Lung (tissue), 11 donors: ENCODE measurements at regions not wholly inside any gene's neighbourhood (a gene's known extent, or its start where the extent isn't known, plus 50 kb on each side); places are given as distances from the start of the nearest gene placed in this dataset.

Experiments used
- ATAC-seq: fragments of 200-7000 bp; cut with Tn5 transposase; one replicate; pipeline ENCODE4 v1.9.1; 2020; ENCODE audit warnings: moderate number of reproducible peaks; ENCODE audit not compliant: insufficient read depth, low FRiP score
- DNase-seq, 3 donors: peaks; one replicate each; pipeline ENCODE4 v3.0.0-alpha.2; 2013 to 2017
- H3K27ac ChIP-seq, 2 donors: one replicate each; pipeline ENCODE4 v1.5.1; 2013; ENCODE audit warnings: mild to moderate bottlenecking in 2 of 2, moderate library complexity in 2 of 2, control low read depth in 1 of 2, inconsistent platforms in 1 of 2, low read depth in 1 of 2, low read length in 1 of 2
- H3K27me3 ChIP-seq, 3 donors: one replicate each; pipeline ENCODE4 v1.5.1; 2013; ENCODE audit warnings: low read length in 2 of 3; ENCODE audit not compliant: control insufficient read depth in 3 of 3, insufficient read depth in 3 of 3
- H3K36me3 ChIP-seq, 4 donors: one replicate each; pipeline ENCODE4 v1.5.1; 2013; ENCODE audit warnings: low read length in 4 of 4, mild to moderate bottlenecking in 1 of 4, moderate library complexity in 1 of 4; ENCODE audit not compliant: control insufficient read depth in 4 of 4, insufficient read depth in 4 of 4
- H3K4me1 ChIP-seq, 5 donors: one replicate each; pipeline ENCODE4 v1.5.1; 2013; ENCODE audit warnings: low read length in 5 of 5, mild to moderate bottlenecking in 2 of 5, moderate library complexity in 1 of 5; ENCODE audit not compliant: control insufficient read depth in 5 of 5, insufficient read depth in 5 of 5
- H3K4me3 ChIP-seq: one replicate; pipeline ENCODE4 v1.5.1; 2013; ENCODE audit warnings: mild to moderate bottlenecking, control low read depth, moderate library complexity
- H3K9ac ChIP-seq, 2 donors: one replicate each; pipeline ENCODE4 v1.5.1; 2013; ENCODE audit warnings: low read length in 2 of 2, control low read depth in 1 of 2; ENCODE audit not compliant: insufficient read depth in 1 of 2
- H3K9me3 ChIP-seq, 4 donors: one replicate each; pipeline ENCODE4 v1.5.1; 2013; ENCODE audit warnings: low read length in 3 of 4, mild to moderate bottlenecking in 1 of 4, moderate library complexity in 1 of 4; ENCODE audit not compliant: control insufficient read depth in 4 of 4, insufficient read depth in 3 of 4
- CTCF ChIP-seq: IDR thresholded peaks from 2 replicates; pipeline ENCODE4 v1.5.1; 2012; ENCODE audit warnings: mild to moderate bottlenecking; ENCODE audit errors: control extremely low read depth, extremely low read depth
- WGBS, 2 donors: extraction: QIAGEN DNeasy Blood & Tissue Kit; methylation state at CpG; one replicate each; pipeline ENCODE4 v1.1.7; 2013; 5-methylcytosine and 5-hydroxymethylcytosine counted together
- donor health status: control.
- donor health status: control.
- donor health status: Bipolar disorder and iron deficiency.
- donor health status: healthy.
- donor health status: DM: yes; HTN: yes; CAD: no.

GRCh38 chr7:46230990-46231305 is 309.9 kb upstream of the IGFBP3 start:
- no peaks in the 10 kb centered on the region for H3K27me3 ChIP-seq
- no peak overlapping the region for H3K4me3 ChIP-seq
- no peak overlapping the region for H3K27ac ChIP-seq
- H3K4me1 ChIP-seq = no peaks in the 10 kb centered on the region
- ATAC-seq = no peak
- H3K9ac ChIP-seq = no peak overlapping the region
- H3K9me3 ChIP-seq = no peaks in the 10 kb centered on the region
- DNase-seq = no peak
- TF ChIP-seq CTCF = no peak
- no peaks in the 10 kb centered on the region for H3K36me3 ChIP-seq

GRCh38 chr7:46230298-46230989 is 309.4 kb upstream of the IGFBP3 start:
- no peak for TF ChIP-seq CTCF
- no peak overlapping the region for H3K9ac ChIP-seq
- no peaks in the 10 kb centered on the region for H3K4me1 ChIP-seq
- ATAC-seq (no peak), DNase-seq (no peak)
- no peak overlapping the region for H3K4me3 ChIP-seq
- no peaks in the 10 kb centered on the region for H3K36me3 ChIP-seq
- H3K27me3 ChIP-seq = no peaks in the 10 kb centered on the region
- H3K9me3 ChIP-seq = no peaks in the 10 kb centered on the region
- no peak overlapping the region for H3K27ac ChIP-seq
- WGBS, 2 donors = 70 to 78% methylated on average over 3 of the region's 3 CpGs

GRCh38 chr7:46229409-46229808 is 308.3 kb upstream of the IGFBP3 start:
- Histone ChIP-seq H3K36me3 (no peaks in the 10 kb centered on the region), H3K27ac (no peak overlapping the region), H3K4me3 (no peak overlapping the region), H3K4me1 (no peaks in the 10 kb centered on the region), H3K9ac (no peak overlapping the region), H3K27me3 (no peaks in the 10 kb centered on the region), H3K9me3 (no peaks in the 10 kb centered on the region)
- no peak for TF ChIP-seq CTCF
- ATAC-seq (no peak), DNase-seq (no peak)
- 82 to 84% methylated on average over 4 of the region's 4 CpGs for WGBS, 2 donors

GRCh38 chr7:46226860-46227259 is 305.8 kb upstream of the IGFBP3 start:
- H3K4me1 ChIP-seq = no peaks in the 10 kb centered on the region
- no peak for TF ChIP-seq CTCF
- no peak for ATAC-seq
- H3K27ac ChIP-seq = no peak overlapping the region
- no peaks in the 10 kb centered on the region for H3K36me3 ChIP-seq
- H3K4me3 ChIP-seq = no peak overlapping the region
- no peaks in the 10 kb centered on the region for H3K9me3 ChIP-seq
- H3K9ac ChIP-seq = no peak overlapping the region
- DNase-seq = no peak
- no peaks in the 10 kb centered on the region for H3K27me3 ChIP-seq
- 82 to 87% methylated on average over 3 of the region's 3 CpGs for WGBS, 2 donors
